Left ventricle myocardium inferior (tissue), 1 donor: ENCODE measurements at regions not wholly inside any gene's neighbourhood (a gene's known extent, or its start where the extent isn't known, plus 50 kb on each side); places are given as distances from the start of the nearest gene placed in this dataset.

Experiments
- DNase-seq: peaks from one replicate; pipeline ENCODE4 v3.0.0-alpha.2; 2020
- H3K27ac ChIP-seq: fragments of 200-600 bp; replicated peaks from 2 replicates; pipeline ENCODE4 v1.8.0; 2021
- H3K27me3 ChIP-seq: fragments of 200-600 bp; 2 replicates; pipeline ENCODE4 v1.8.0; 2021; ENCODE audit warnings: low read depth
- H3K36me3 ChIP-seq: fragments of 200-600 bp; 2 replicates; pipeline ENCODE4 v1.8.0; 2021
- H3K4me1 ChIP-seq: fragments of 200-600 bp; 2 replicates; pipeline ENCODE4 v1.8.0; 2021
- H3K4me3 ChIP-seq: fragments of 200-600 bp; 2 replicates; pipeline ENCODE4 v1.8.0; 2021; ENCODE audit warnings: mild to moderate bottlenecking, moderate library complexity
- H3K9me3 ChIP-seq: fragments of 200-600 bp; replicated peaks from 2 replicates; pipeline ENCODE4 v1.8.0; 2021
- intact Hi-C: fragments of 100-400 bp; cut with micrococcal nuclease; formaldehyde crosslinking; loops from one replicate; pipeline ENCODE4 v1.11.0; 2022
- TF ChIP-seq, protein P1 (sequence below): fragments of 200-600 bp; IDR thresholded peaks from 2 replicates; pipeline ENCODE4 v1.8.0; 2021; ENCODE audit warnings: antibody characterized with exemption, mild to moderate bottlenecking, borderline replicate concordance
- donor health status: DM: no; HTN: yes; CAD: no; lungs with severe emphysema.

DNA sequence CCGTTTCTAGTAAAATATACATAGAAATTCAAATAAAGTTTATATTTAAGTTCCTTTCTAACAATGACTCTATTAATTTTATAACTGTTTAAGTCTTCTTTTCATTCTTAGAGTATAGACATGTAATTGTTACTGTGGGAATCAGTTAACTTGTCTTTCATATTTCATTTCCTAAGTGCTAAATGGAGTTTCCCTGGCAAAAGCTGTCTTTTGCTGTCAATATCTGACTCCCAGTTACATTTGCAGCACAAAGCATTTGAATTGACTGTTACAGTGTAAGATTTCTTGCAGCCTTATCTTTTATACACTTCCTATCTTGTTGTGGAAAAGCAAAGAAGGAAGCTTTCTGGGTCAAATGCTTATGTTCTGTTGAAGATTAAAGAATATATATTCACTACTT is 1026.3 kb downstream of the CDH9 start:
- H3K9me3 ChIP-seq, result no peaks in the 10 kb centered on the region
- no peaks in the 10 kb centered on the region for H3K27me3 ChIP-seq
- DNase-seq, result no peak
- H3K4me1 ChIP-seq, result no peaks in the 10 kb centered on the region
- H3K27ac ChIP-seq, result no peak overlapping the region
- H3K36me3 ChIP-seq, result no peaks in the 10 kb centered on the region
- H3K4me3 ChIP-seq, result no peak overlapping the region
- intact Hi-C loops, result no loop called here
- TF ChIP-seq, protein P1, sequence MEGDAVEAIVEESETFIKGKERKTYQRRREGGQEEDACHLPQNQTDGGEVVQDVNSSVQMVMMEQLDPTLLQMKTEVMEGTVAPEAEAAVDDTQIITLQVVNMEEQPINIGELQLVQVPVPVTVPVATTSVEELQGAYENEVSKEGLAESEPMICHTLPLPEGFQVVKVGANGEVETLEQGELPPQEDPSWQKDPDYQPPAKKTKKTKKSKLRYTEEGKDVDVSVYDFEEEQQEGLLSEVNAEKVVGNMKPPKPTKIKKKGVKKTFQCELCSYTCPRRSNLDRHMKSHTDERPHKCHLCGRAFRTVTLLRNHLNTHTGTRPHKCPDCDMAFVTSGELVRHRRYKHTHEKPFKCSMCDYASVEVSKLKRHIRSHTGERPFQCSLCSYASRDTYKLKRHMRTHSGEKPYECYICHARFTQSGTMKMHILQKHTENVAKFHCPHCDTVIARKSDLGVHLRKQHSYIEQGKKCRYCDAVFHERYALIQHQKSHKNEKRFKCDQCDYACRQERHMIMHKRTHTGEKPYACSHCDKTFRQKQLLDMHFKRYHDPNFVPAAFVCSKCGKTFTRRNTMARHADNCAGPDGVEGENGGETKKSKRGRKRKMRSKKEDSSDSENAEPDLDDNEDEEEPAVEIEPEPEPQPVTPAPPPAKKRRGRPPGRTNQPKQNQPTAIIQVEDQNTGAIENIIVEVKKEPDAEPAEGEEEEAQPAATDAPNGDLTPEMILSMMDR, result no peak

DNA sequence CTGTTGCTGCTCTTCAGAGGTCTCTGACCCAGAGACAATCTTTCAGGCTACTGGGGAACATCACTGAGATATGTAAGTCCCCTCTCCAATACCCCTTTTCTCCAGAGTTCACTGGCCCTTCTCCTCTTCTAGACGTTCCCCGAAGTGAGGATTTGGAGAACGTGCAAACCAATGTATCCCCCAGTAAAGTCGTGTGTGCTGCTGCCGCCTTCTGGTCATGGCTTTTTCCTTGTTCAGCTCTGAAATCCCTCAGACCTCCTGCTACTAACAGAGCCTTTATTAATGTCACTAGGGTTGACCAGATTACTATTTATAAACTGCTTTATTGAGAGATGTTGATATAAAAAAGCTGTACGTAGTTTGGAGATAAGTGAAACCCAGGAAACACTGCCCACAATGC is 1028.6 kb downstream of the CDH9 start:
- Histone ChIP-seq H3K4me3 (no peak overlapping the region), H3K36me3 (no peaks in the 10 kb centered on the region), H3K27me3 (no peaks in the 10 kb centered on the region), H3K9me3 (no peaks in the 10 kb centered on the region), H3K27ac (no peak overlapping the region), H3K4me1 (no peaks in the 10 kb centered on the region)
- TF ChIP-seq, protein P1, result no peak
- intact Hi-C loops, result no loop called here
- no peak for DNase-seq

DNA sequence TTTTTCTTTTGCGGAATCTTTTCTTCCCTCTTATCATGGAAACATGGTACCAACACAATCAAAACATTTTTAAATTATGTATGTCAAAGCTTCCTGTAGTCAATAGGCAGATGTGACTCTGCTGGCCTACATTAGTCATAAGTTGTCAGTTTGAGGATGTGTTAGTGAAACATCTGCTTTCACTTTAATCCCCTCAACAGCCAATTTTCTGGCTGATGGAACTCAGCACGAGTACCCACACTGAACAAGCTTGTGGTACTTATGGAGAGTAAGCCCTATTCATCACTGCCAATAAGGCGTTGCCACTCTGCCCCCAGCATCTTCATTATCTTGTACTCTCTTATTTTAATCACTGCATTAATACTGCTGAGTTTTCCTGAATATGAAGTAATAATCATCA is 1034.4 kb downstream of the CDH9 start:
- DNase-seq, result no peak

DNA sequence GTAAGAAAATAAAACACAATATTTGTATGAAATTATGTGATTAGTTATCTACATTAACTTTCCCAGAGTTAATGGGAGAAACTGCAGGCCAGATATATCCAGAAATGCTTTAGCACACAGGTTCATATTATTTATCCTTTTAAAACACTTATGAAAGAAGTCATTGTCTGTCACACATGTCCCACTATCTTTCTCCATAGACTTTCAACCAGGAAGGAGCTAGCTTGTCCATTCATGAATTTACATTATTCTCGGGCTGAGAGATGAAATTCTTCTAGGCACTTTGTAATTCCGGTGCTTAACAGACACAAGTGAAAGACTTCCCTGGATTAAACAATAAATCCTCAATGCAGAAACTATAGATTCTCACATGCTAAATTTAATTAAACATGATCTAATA is 1043.2 kb downstream of the CDH9 start:
- no peak overlapping the region for H3K4me3 ChIP-seq
- H3K27ac ChIP-seq, result no peak overlapping the region
- peaks cover 8% of the 10 kb centered on the region for H3K9me3 ChIP-seq
- TF ChIP-seq, protein P1, result no peak
- no peaks in the 10 kb centered on the region for H3K27me3 ChIP-seq
- no peak for DNase-seq
- H3K4me1 ChIP-seq, result no peaks in the 10 kb centered on the region
- H3K36me3 ChIP-seq, result no peaks in the 10 kb centered on the region
- intact Hi-C loops, result no loop called here

More for the DNA sequence above, 1034.4 kb downstream of the CDH9 start:
- Histone ChIP-seq H3K36me3 (no peaks in the 10 kb centered on the region), H3K27ac (no peak overlapping the region), H3K4me1 (no peaks in the 10 kb centered on the region), H3K9me3 (no peaks in the 10 kb centered on the region), H3K27me3 (no peaks in the 10 kb centered on the region), H3K4me3 (no peak overlapping the region)
- intact Hi-C loops, result no loop called here
- TF ChIP-seq, protein P1, result no peak

DNA sequence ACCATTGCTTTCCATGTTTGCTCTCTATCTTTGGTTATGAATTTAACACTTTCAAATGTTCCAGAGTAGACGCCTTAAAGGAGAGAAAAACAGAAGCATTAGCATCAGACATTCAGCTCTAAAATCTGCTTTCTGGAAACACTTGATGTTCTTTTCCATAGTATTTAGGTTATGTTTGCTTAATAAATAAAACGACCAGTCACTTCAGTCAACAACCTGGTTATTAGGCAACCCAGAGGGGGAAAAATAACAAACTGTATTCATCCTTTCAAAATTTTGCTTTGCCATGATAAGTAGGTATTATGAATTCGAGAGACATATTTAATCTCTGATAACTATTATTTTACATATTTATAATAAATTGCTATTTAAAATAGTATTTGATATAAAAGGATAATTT is 1044.7 kb downstream of the CDH9 start:
- H3K9me3 ChIP-seq, result peaks cover 14% of the 10 kb centered on the region
- H3K4me1 ChIP-seq, result no peaks in the 10 kb centered on the region
- H3K27ac ChIP-seq, result no peak overlapping the region
- no peak overlapping the region for H3K4me3 ChIP-seq
- TF ChIP-seq, protein P1, result no peak
- DNase-seq, result no peak
- no peaks in the 10 kb centered on the region for H3K36me3 ChIP-seq
- H3K27me3 ChIP-seq, result no peaks in the 10 kb centered on the region
- intact Hi-C loops, result no loop called here

DNA sequence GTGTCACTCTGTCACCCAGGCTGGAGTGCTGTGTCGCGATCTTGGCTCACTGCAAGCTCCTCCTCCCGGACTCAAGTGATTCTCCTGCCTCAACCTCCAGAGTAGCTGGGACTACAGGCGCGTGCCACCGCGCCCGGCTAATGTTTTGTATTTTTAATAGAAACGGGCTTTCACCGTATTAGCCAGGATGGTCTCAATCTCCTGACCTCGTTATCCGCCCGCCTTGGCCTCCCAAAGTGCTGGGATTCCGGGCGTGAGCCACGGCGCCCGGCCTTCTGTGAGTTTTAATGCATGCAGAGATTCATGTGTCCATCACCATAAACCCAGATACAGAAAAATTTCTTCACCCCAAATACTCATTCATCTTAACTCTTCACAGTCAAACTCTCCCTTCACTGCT is 1046.7 kb downstream of the CDH9 start:
- Histone ChIP-seq H3K4me1 (no peaks in the 10 kb centered on the region), H3K27me3 (no peaks in the 10 kb centered on the region), H3K36me3 (no peaks in the 10 kb centered on the region), H3K27ac (no peak overlapping the region), H3K9me3 (peaks cover 15% of the 10 kb centered on the region), H3K4me3 (no peak overlapping the region)
- no peak for DNase-seq
- TF ChIP-seq, protein P1, result no peak
- intact Hi-C loops, result no loop called here
